Mesendoderm (in vitro differentiated cells): ENCODE measurements at regions not wholly inside any gene's neighbourhood (a gene's known extent, or its start where the extent isn't known, plus 50 kb on each side); places are given as distances from the start of the nearest gene placed in this dataset.
A peak's percentile ranks its signal among the peaks of the same experiment; 100 is the strongest.
"Not testable (repeated sequence)": the region's sequence is repeated elsewhere in the genome, so short reads cannot be mapped to it uniquely, and the experiment has no call there.

ENCODE experiments used
- DNase-seq: peaks from one replicate; pipeline ENCODE4 v3.0.0; 2013
- H2AK5ac ChIP-seq: 2 replicates; pipeline ENCODE4 v1.6.1; 2013; ENCODE audit warnings: low read length, inconsistent platforms
- H2BK120ac ChIP-seq: 2 replicates; pipeline ENCODE4 v1.6.1; 2013; ENCODE audit warnings: low read depth, mild to moderate bottlenecking, low read length, moderate library complexity, mixed read lengths
- H2BK15ac ChIP-seq: replicated peaks from 2 replicates; pipeline ENCODE4 v1.6.1; 2013; ENCODE audit warnings: low read depth, mild to moderate bottlenecking, moderate library complexity
- H2BK5ac ChIP-seq: 2 replicates; pipeline ENCODE4 v1.6.1; 2013; ENCODE audit warnings: low read length, inconsistent platforms
- H3K18ac ChIP-seq: 2 replicates; pipeline ENCODE4 v1.6.1; 2013; ENCODE audit warnings: mild to moderate bottlenecking, low read length, mixed read lengths
- H3K23ac ChIP-seq: one replicate; pipeline ENCODE4 v1.6.1; 2013; ENCODE audit warnings: low read length
- H3K27ac ChIP-seq: 2 replicates; pipeline ENCODE4 v1.5.1; 2013; ENCODE audit warnings: low read depth, mild to moderate bottlenecking, inconsistent platforms, low read length, moderate library complexity
- H3K27me3 ChIP-seq: 2 replicates; pipeline ENCODE4 v1.6.1; 2013; ENCODE audit warnings: low read length, control low read depth, mild to moderate bottlenecking, inconsistent platforms; ENCODE audit not compliant: insufficient read depth, poor library complexity
- H3K36me3 ChIP-seq: 2 replicates; pipeline ENCODE4 v1.6.1; 2013; ENCODE audit warnings: low read length, inconsistent platforms; ENCODE audit not compliant: control insufficient read depth, insufficient read depth
- H3K4ac ChIP-seq: one replicate; pipeline ENCODE4 v1.6.1; 2013; ENCODE audit warnings: low read depth, mild to moderate bottlenecking, low read length, moderate library complexity
- H3K4me1 ChIP-seq: 2 replicates; pipeline ENCODE4 v1.6.1; 2013; ENCODE audit warnings: low read depth, low read length, inconsistent platforms; ENCODE audit not compliant: control insufficient read depth
- H3K4me2 ChIP-seq: 2 replicates; pipeline ENCODE4 v1.6.1; 2013; ENCODE audit warnings: low read length
- H3K4me3 ChIP-seq: 2 replicates; pipeline ENCODE4 v1.5.1; 2013; ENCODE audit warnings: mild to moderate bottlenecking, low read length
- H3K56ac ChIP-seq: one replicate; pipeline ENCODE4 v1.6.1; 2013; ENCODE audit warnings: low read length
- H3K79me1 ChIP-seq: 2 replicates; pipeline ENCODE4 v1.6.1; 2013; ENCODE audit warnings: low read length, inconsistent platforms
- H3K79me2 ChIP-seq: 2 replicates; pipeline ENCODE4 v1.6.1; 2013; ENCODE audit warnings: mild to moderate bottlenecking, low read length; ENCODE audit not compliant: control insufficient read depth, insufficient read depth
- H3K9ac ChIP-seq: 2 replicates; pipeline ENCODE4 v1.6.1; 2013; ENCODE audit warnings: low read length, inconsistent platforms
- H4K5ac ChIP-seq: one replicate; pipeline ENCODE4 v1.6.1; 2013; ENCODE audit warnings: low read length
- H4K8ac ChIP-seq: one replicate; pipeline ENCODE4 v1.6.1; 2013; ENCODE audit warnings: low read depth, mild to moderate bottlenecking, control low read depth, low read length, moderate library complexity
- WGBS: extraction: QIAGEN DNeasy Blood & Tissue Kit; methylation state at CpG from one replicate; pipeline ENCODE4 v1.1.7; 2013; ENCODE audit warnings: low lambda C conversion rate, missing lambda C conversion rate; ENCODE audit not compliant: insufficient coverage; ENCODE audit errors: extremely low coverage; 5-methylcytosine and 5-hydroxymethylcytosine counted together

GRCh38 chr18:29849144-29849543 is 1193.4 kb downstream of the DSC3 start:
- Histone ChIP-seq H3K9ac (no peak overlapping the region), H4K8ac (no peak overlapping the region), H3K4ac (no peak overlapping the region), H2BK5ac (no peak overlapping the region), H3K4me1 (no peaks in the 10 kb centered on the region), H2BK15ac (no peak overlapping the region), H2BK120ac (no peak overlapping the region), H3K36me3 (no peaks in the 10 kb centered on the region), H3K79me1 (no peaks in the 10 kb centered on the region), H3K23ac (no peak overlapping the region), H3K4me2 (no peak overlapping the region), H3K18ac (no peak overlapping the region), H3K27ac (no peak overlapping the region), H3K79me2 (no peaks in the 10 kb centered on the region), H3K56ac (no peak overlapping the region), H3K27me3 (no peaks in the 10 kb centered on the region), H4K5ac (no peak overlapping the region), H3K4me3 (no peak overlapping the region), H2AK5ac (no peak overlapping the region)
- WGBS = no CpG with 5 or more reads among the region's 1 CpG
- DNase-seq = no peak

GRCh38 chr18:29841631-29842030 is 1200.9 kb downstream of the DSC3 start:
- Histone ChIP-seq H2BK15ac (no peak overlapping the region), H4K5ac (no peak overlapping the region), H3K18ac (no peak overlapping the region), H3K9ac (no peak overlapping the region), H3K27ac (no peak overlapping the region), H3K79me1 (no peaks in the 10 kb centered on the region), H4K8ac (no peak overlapping the region), H3K56ac (no peak overlapping the region), H3K4me3 (no peak overlapping the region), H3K4me2 (no peak overlapping the region), H2BK120ac (no peak overlapping the region), H3K23ac (no peak overlapping the region), H3K4ac (no peak overlapping the region), H3K4me1 (no peaks in the 10 kb centered on the region), H3K36me3 (no peaks in the 10 kb centered on the region), H3K79me2 (no peaks in the 10 kb centered on the region), H2AK5ac (no peak overlapping the region), H2BK5ac (no peak overlapping the region), H3K27me3 (no peaks in the 10 kb centered on the region)
- no peak for DNase-seq
- no CpG with 5 or more reads among the region's 3 CpGs for WGBS

- Histone ChIP-seq H3K56ac (no peak overlapping the region), H3K23ac (no peak overlapping the region), H2AK5ac (no peak overlapping the region), H3K79me1 (no peaks in the 10 kb centered on the region), H3K79me2 (no peaks in the 10 kb centered on the region), H3K4me3 (no peak overlapping the region), H4K5ac (no peak overlapping the region), H3K27ac (no peak overlapping the region), H2BK5ac (no peak overlapping the region), H2BK120ac (no peak overlapping the region), H3K4me2 (no peak overlapping the region), H3K4me1 (no peaks in the 10 kb centered on the region), H3K27me3 (no peaks in the 10 kb centered on the region), H2BK15ac (no peak overlapping the region), H3K9ac (no peak overlapping the region), H4K8ac (no peak overlapping the region), H3K36me3 (no peaks in the 10 kb centered on the region), H3K4ac (no peak overlapping the region), H3K18ac (no peak overlapping the region)
- DNase-seq = peak; percentile 65
These were observed 1202.5 kb downstream of the DSC3 start for GRCh38 chr18:29840089-29840488.

- not testable (repeated sequence) for H3K9ac ChIP-seq, H3K79me1 ChIP-seq, H3K23ac ChIP-seq
These were observed 1203.6 kb downstream of the DSC3 start for GRCh38 chr18:29838961-29839360.

GRCh38 chr18:29838556-29838955 is 1204.0 kb downstream of the DSC3 start:
- H3K79me1 ChIP-seq = no peaks in the 10 kb centered on the region
- H3K56ac ChIP-seq = no peak overlapping the region
- H4K5ac ChIP-seq = no peak overlapping the region
- WGBS = no CpG with 5 or more reads among the region's 1 CpG
- no peak overlapping the region for H3K27ac ChIP-seq
- H2BK120ac ChIP-seq = no peak overlapping the region
- H2BK5ac ChIP-seq = no peak overlapping the region
- no peaks in the 10 kb centered on the region for H3K27me3 ChIP-seq
- no peak overlapping the region for H3K4ac ChIP-seq
- no peak overlapping the region for H3K4me2 ChIP-seq
- no peak overlapping the region for H2BK15ac ChIP-seq
- no peak overlapping the region for H3K23ac ChIP-seq
- H3K4me1 ChIP-seq = no peaks in the 10 kb centered on the region
- no peak overlapping the region for H3K9ac ChIP-seq
- no peak overlapping the region for H3K18ac ChIP-seq
- H2AK5ac ChIP-seq = no peak overlapping the region
- H3K36me3 ChIP-seq = no peaks in the 10 kb centered on the region
- no peak overlapping the region for H4K8ac ChIP-seq
- no peaks in the 10 kb centered on the region for H3K79me2 ChIP-seq
- H3K4me3 ChIP-seq = no peak overlapping the region
- DNase-seq = no peak

More at GRCh38 chr18:29838961-29839360, 1203.6 kb downstream of the DSC3 start:
- H3K27me3 ChIP-seq, H3K4me1 ChIP-seq, H3K27ac ChIP-seq, H2AK5ac ChIP-seq, H3K4ac ChIP-seq, H2BK5ac ChIP-seq, H4K8ac ChIP-seq, H3K4me2 ChIP-seq, H4K5ac ChIP-seq, H3K18ac ChIP-seq, H2BK15ac ChIP-seq, H3K79me2 ChIP-seq, DNase-seq, H3K4me3 ChIP-seq, H3K56ac ChIP-seq, H2BK120ac ChIP-seq, H3K36me3 ChIP-seq: not testable (repeated sequence)
- no CpG with 5 or more reads among the region's 12 CpGs for WGBS

- H3K23ac ChIP-seq = no peak overlapping the region
- H3K4me1 ChIP-seq = no peaks in the 10 kb centered on the region
- H4K5ac ChIP-seq = no peak overlapping the region
- H3K79me1 ChIP-seq = no peaks in the 10 kb centered on the region
- H2BK15ac ChIP-seq = no peak overlapping the region
- no CpG with 5 or more reads among the region's 1 CpG for WGBS
- H3K18ac ChIP-seq = no peak overlapping the region
- H2BK120ac ChIP-seq = no peak overlapping the region
- no peaks in the 10 kb centered on the region for H3K27me3 ChIP-seq
- H2BK5ac ChIP-seq = no peak overlapping the region
- no peaks in the 10 kb centered on the region for H3K36me3 ChIP-seq
- H3K4me2 ChIP-seq = no peak overlapping the region
- no peak overlapping the region for H3K4me3 ChIP-seq
- H3K79me2 ChIP-seq = no peaks in the 10 kb centered on the region
- H3K4ac ChIP-seq = no peak overlapping the region
- DNase-seq = no peak
- no peak overlapping the region for H4K8ac ChIP-seq
- no peak overlapping the region for H2AK5ac ChIP-seq
- no peak overlapping the region for H3K27ac ChIP-seq
- H3K56ac ChIP-seq = no peak overlapping the region
- H3K9ac ChIP-seq = no peak overlapping the region
These were observed 1218.9 kb downstream of the DSC3 start for GRCh38 chr18:29823671-29824070.
